B cell (primary cell): ENCODE measurements at regions not wholly inside any gene's neighbourhood (a gene's known extent, or its start where the extent isn't known, plus 50 kb on each side); places are given as distances from the start of the nearest gene placed in this dataset.

Experiments
- ATAC-seq: fragments of 200-7000 bp; cut with Tn5 transposase; one replicate; pipeline ENCODE4 v1.10.0; 2021; ENCODE audit warnings: low read depth, mild to moderate bottlenecking, moderate number of reproducible peaks, moderate library complexity
- CTCF ChIA-PET: fragments of 350-600 bp; sonication (Branson Sonifier 250); formaldehyde crosslinking; loops from one replicate; lab custom pipeline; 2021; ENCODE audit warnings: antibody characterized with exemption, inconsistent platforms; lab: Charles Lee
- POLR2A ChIA-PET: fragments of 350-600 bp; sonication (Branson Sonifier 250); formaldehyde crosslinking; loops from one replicate; lab custom pipeline; 2021; ENCODE audit warnings: antibody characterized with exemption; lab: Charles Lee
- DNase-seq: peaks from one replicate; pipeline ENCODE4 v3.0.0; 2013
- H2AFZ ChIP-seq: 2 replicates; pipeline ENCODE4 v1.6.1; 2012; ENCODE audit warnings: mild to moderate bottlenecking, low read depth, low read length; ENCODE audit not compliant: insufficient read depth, poor library complexity, severe bottlenecking
- H3K27ac ChIP-seq, 2 donors: 1 replicate in 1 of 2; 2 replicates in 1 of 2; pipeline ENCODE4 v1.5.1; 2012 to 2013; ENCODE audit warnings: low read length in 2 of 2, mild to moderate bottlenecking in 2 of 2, moderate library complexity in 1 of 2
- H3K27me3 ChIP-seq, 4 experiments: fragments of 200-600 bp in 1 of 4; sonication (generic) in 1 of 4; replicated peaks in 1 of 4; 1 replicate in 2 of 4; 2 replicates in 2 of 4; pipeline versions ENCODE4 v1.6.1 to v1.7.0; 2013 to 2016; ENCODE audit warnings: low read length in 3 of 4, mild to moderate bottlenecking in 2 of 4, mixed read lengths in 1 of 4, moderate library complexity in 1 of 4; ENCODE audit not compliant: insufficient read depth in 4 of 4, control insufficient read depth in 3 of 4; ENCODE audit errors: control extremely low read depth in 1 of 4
- H3K36me3 ChIP-seq, 2 experiments: replicated peaks in 1 of 2; 1 replicate in 1 of 2; 2 replicates in 1 of 2; pipeline versions ENCODE4 v1.6.1 to v1.7.1; 2013; ENCODE audit warnings: low read length in 1 of 2; ENCODE audit not compliant: insufficient read depth in 2 of 2, control insufficient read depth in 1 of 2; ENCODE audit errors: control extremely low read depth in 1 of 2, extremely low read depth in 1 of 2
- H3K4me1 ChIP-seq, 2 donors: fragments of 200-600 bp in 1 of 2; sonication (generic) in 1 of 2; 1 replicate in 1 of 2; 2 replicates in 1 of 2; pipeline versions ENCODE4 v1.5.1 to v1.6.1; 2013 to 2017; ENCODE audit warnings: low read length in 2 of 2; ENCODE audit not compliant: control insufficient read depth in 2 of 2, insufficient read depth in 2 of 2
- H3K4me2 ChIP-seq: replicated peaks from 2 replicates; pipeline ENCODE3; 2012; ENCODE audit warnings: mild to moderate bottlenecking, low read depth, low read length; ENCODE audit not compliant: poor library complexity, severe bottlenecking
- H3K4me3 ChIP-seq, 5 experiments: fragments of 200-600 bp in 1 of 5; sonication (generic) in 1 of 5; 1 replicate in 3 of 5; 2 replicates in 2 of 5; pipeline versions ENCODE4 v1.5.1 to v1.7.0; 2011 to 2016; ENCODE audit warnings: low read length in 4 of 5, mild to moderate bottlenecking in 4 of 5, low read depth in 2 of 5, control low read depth in 1 of 5, moderate library complexity in 1 of 5; ENCODE audit not compliant: insufficient read depth in 1 of 5; ENCODE audit errors: control extremely low read depth in 1 of 5, extremely low read depth in 1 of 5
- H3K79me2 ChIP-seq: fragments of 200-600 bp; sonication (generic); one replicate; pipeline ENCODE4 v1.6.0; 2016; ENCODE audit warnings: low read length; ENCODE audit not compliant: control insufficient read depth, insufficient read depth
- H3K9ac ChIP-seq: fragments of 200-600 bp; sonication (generic); 2 replicates; pipeline ENCODE4 v1.6.1; 2017; ENCODE audit warnings: mild to moderate bottlenecking, low read length, moderate library complexity
- H3K9me3 ChIP-seq, 3 donors: one replicate each; pipeline versions ENCODE4 v1.6.1 to v1.7.1; 2013; ENCODE audit warnings: low read length in 2 of 3; ENCODE audit not compliant: control insufficient read depth in 2 of 3, insufficient read depth in 1 of 3; ENCODE audit errors: control extremely low read depth in 1 of 3
- H4K20me1 ChIP-seq: 2 replicates; pipeline ENCODE4 v1.6.0; 2012; ENCODE audit warnings: mild to moderate bottlenecking, low read length; ENCODE audit not compliant: insufficient read depth, control insufficient read depth, poor library complexity, severe bottlenecking
- H3K27ac Mint-ChIP-seq: one replicate; pipeline ENCODE4 v1.8.0; 2021; ENCODE audit warnings: mixed read lengths
- H3K27me3 Mint-ChIP-seq: one replicate; pipeline ENCODE4 v1.8.0; 2021; ENCODE audit warnings: mixed read lengths
- H3K4me1 Mint-ChIP-seq: one replicate; pipeline ENCODE4 v1.8.0; 2021; ENCODE audit warnings: mixed read lengths
- H3K4me3 Mint-ChIP-seq: one replicate; pipeline ENCODE4 v1.8.0; 2021; ENCODE audit warnings: mixed read lengths
- H3K9me3 Mint-ChIP-seq: one replicate; pipeline ENCODE4 v1.8.0; 2022; ENCODE audit warnings: mixed read lengths; ENCODE audit not compliant: insufficient read depth
- EZH2 ChIP-seq: IDR thresholded peaks from 2 replicates; pipeline ENCODE4 v1.6.1; 2012; ENCODE audit warnings: borderline replicate concordance, low read depth, mild to moderate bottlenecking, moderate library complexity, low read length; ENCODE audit not compliant: insufficient read depth, poor library complexity, severe bottlenecking
- WGBS: methylation state at CpG from one replicate; pipeline ENCODE4 v1.1.5; 2013; ENCODE audit warnings: missing lambda C conversion rate; ENCODE audit not compliant: insufficient coverage; 5-methylcytosine and 5-hydroxymethylcytosine counted together
- intact Hi-C: fragments of 100-400 bp; cut with micrococcal nuclease; formaldehyde crosslinking; loops from one replicate; pipeline ENCODE4 v1.10.0; 2022
- TF ChIP-seq, protein P1 (sequence below): fragments of 200-600 bp; IDR thresholded peaks from one replicate; pipeline ENCODE4 v1.8.0; 2022; ENCODE audit warnings: antibody characterized with exemption, mild to moderate bottlenecking

DNA sequence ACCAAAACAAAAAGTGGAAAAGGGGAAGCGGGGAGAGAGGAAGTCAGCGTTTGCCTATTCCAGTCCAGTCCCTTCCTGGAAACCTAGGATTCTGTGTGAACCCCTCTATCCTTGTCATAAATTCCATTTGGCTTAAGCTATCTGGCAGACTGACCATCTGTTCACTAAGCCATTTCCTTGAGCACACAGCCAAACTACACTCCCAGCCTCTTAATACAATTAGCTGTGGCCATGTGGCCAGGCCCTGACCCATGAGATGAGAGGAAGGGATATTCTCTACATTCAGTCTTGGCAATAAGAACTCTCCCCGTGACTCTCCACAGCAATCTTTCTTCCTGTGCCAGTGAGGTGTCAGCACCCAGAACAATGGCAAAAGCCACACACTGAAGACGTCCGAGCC lies 424.8 kb downstream of the TLE1 start:
- H3K27ac Mint-ChIP-seq = no peak overlapping the region
- Histone ChIP-seq H4K20me1 (no peaks in the 10 kb centered on the region), H3K79me2 (no peaks in the 10 kb centered on the region), H3K9me3 (no peaks in the 10 kb centered on the region), H3K27me3 (no peaks in the 10 kb centered on the region), H3K27ac (no peak overlapping the region), H3K4me1 (no peaks in the 10 kb centered on the region), H3K4me2 (no peak overlapping the region), H2AFZ (no peak overlapping the region), H3K4me3 (no peak overlapping the region), H3K9ac (no peak overlapping the region), H3K36me3 (no peaks in the 10 kb centered on the region)
- ATAC-seq (no peak), DNase-seq (no peak)
- H3K9me3 Mint-ChIP-seq = peaks cover 3% of the 10 kb centered on the region
- ChIA-PET CTCF (no interaction called here), POLR2A (no interaction called here)
- H3K4me3 Mint-ChIP-seq = no peak overlapping the region
- no peaks in the 10 kb centered on the region for H3K4me1 Mint-ChIP-seq
- TF ChIP-seq, protein P1, sequence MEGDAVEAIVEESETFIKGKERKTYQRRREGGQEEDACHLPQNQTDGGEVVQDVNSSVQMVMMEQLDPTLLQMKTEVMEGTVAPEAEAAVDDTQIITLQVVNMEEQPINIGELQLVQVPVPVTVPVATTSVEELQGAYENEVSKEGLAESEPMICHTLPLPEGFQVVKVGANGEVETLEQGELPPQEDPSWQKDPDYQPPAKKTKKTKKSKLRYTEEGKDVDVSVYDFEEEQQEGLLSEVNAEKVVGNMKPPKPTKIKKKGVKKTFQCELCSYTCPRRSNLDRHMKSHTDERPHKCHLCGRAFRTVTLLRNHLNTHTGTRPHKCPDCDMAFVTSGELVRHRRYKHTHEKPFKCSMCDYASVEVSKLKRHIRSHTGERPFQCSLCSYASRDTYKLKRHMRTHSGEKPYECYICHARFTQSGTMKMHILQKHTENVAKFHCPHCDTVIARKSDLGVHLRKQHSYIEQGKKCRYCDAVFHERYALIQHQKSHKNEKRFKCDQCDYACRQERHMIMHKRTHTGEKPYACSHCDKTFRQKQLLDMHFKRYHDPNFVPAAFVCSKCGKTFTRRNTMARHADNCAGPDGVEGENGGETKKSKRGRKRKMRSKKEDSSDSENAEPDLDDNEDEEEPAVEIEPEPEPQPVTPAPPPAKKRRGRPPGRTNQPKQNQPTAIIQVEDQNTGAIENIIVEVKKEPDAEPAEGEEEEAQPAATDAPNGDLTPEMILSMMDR = no peak
- TF ChIP-seq EZH2 = no peak
- WGBS = 89% methylated on average over 3 of the region's 5 CpGs
- H3K27me3 Mint-ChIP-seq = no peaks in the 10 kb centered on the region
- intact Hi-C loops = no loop called here

DNA sequence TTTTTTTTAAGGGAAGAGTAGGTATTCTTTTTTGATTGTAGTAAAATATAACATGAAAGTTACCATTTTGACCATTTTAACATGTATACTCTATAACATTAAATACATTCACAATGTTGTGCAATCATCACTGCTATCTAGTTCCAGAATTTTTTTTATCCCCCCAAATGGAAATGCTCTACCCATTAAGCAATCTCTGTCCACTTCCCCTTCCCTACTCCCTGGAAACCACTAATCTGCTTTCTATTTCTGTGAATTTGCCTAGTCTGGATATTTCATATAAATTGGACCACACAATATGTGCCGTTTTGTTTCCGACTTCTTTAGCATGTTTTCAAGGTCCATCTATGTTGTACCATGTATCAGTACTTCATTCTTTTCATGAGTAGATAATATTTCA lies 429.5 kb downstream of the TLE1 start:
- H3K27ac Mint-ChIP-seq = no peak overlapping the region
- no peak for TF ChIP-seq EZH2
- TF ChIP-seq, protein P1 = no peak
- no peak for ATAC-seq

More for the DNA sequence above, 429.5 kb downstream of the TLE1 start:
- Histone ChIP-seq H3K4me2 (no peak overlapping the region), H3K27me3 (no peaks in the 10 kb centered on the region), H3K9me3 (no peaks in the 10 kb centered on the region), H3K36me3 (no peaks in the 10 kb centered on the region), H4K20me1 (no peaks in the 10 kb centered on the region), H3K9ac (no peak overlapping the region), H3K27ac (no peak overlapping the region), H2AFZ (no peak overlapping the region), H3K4me3 (no peak overlapping the region), H3K79me2 (no peaks in the 10 kb centered on the region), H3K4me1 (no peaks in the 10 kb centered on the region)
- Mint-ChIP-seq H3K4me3 (no peak overlapping the region), H3K9me3 (peaks cover 3% of the 10 kb centered on the region), H3K4me1 (no peaks in the 10 kb centered on the region), H3K27me3 (no peaks in the 10 kb centered on the region)
- intact Hi-C loops = no loop called here
- no peak for DNase-seq
- CTCF ChIA-PET = no interaction called here
- POLR2A ChIA-PET = no interaction called here
- WGBS = no CpG with 5 or more reads among the region's 2 CpGs
